IPS-15b (cell line): ENCODE measurements at regions not wholly inside any gene's neighbourhood (a gene's known extent, or its start where the extent isn't known, plus 50 kb on each side); places are given as distances from the start of the nearest gene placed in this dataset.

Source experiments
- H3K27me3 ChIP-seq: one replicate; pipeline ENCODE4 v1.6.1; 2013; ENCODE audit warnings: low read length; ENCODE audit not compliant: control insufficient read depth, insufficient read depth
- H3K36me3 ChIP-seq: one replicate; pipeline ENCODE4 v1.6.1; 2013; ENCODE audit warnings: low read length; ENCODE audit not compliant: control insufficient read depth, insufficient read depth
- H3K4me1 ChIP-seq: one replicate; pipeline ENCODE4 v1.6.1; 2013; ENCODE audit warnings: mild to moderate bottlenecking, low read length; ENCODE audit not compliant: control insufficient read depth, insufficient read depth
- H3K4me3 ChIP-seq: one replicate; pipeline ENCODE4 v1.5.1; 2013; ENCODE audit warnings: low read depth, low read length
- H3K9ac ChIP-seq: one replicate; pipeline ENCODE4 v1.6.1; 2013; ENCODE audit warnings: low read depth, mild to moderate bottlenecking, low read length
- H3K9me3 ChIP-seq: one replicate; pipeline ENCODE4 v1.6.1; 2013; ENCODE audit warnings: mild to moderate bottlenecking, low read length; ENCODE audit not compliant: control insufficient read depth, insufficient read depth

GRCh38 chr2:204225671-204226073, 289.1 kb downstream of the ICOS start:
- no peaks in the 10 kb centered on the region for H3K4me1 ChIP-seq
- H3K9me3 ChIP-seq = no peaks in the 10 kb centered on the region
- no peak overlapping the region for H3K9ac ChIP-seq
- no peaks in the 10 kb centered on the region for H3K36me3 ChIP-seq
- H3K27me3 ChIP-seq = peaks cover 47% of the 10 kb centered on the region
- H3K4me3 ChIP-seq = no peak overlapping the region

- no peak overlapping the region for H3K9ac ChIP-seq
- no peak overlapping the region for H3K4me3 ChIP-seq
- H3K9me3 ChIP-seq = no peaks in the 10 kb centered on the region
- H3K27me3 ChIP-seq = peaks cover 51% of the 10 kb centered on the region
- no peaks in the 10 kb centered on the region for H3K36me3 ChIP-seq
- H3K4me1 ChIP-seq = no peaks in the 10 kb centered on the region
Measured at GRCh38 chr2:204226305-204226880, 289.8 kb downstream of the ICOS start.

- H3K4me3 ChIP-seq = no peak overlapping the region
- H3K9me3 ChIP-seq = no peaks in the 10 kb centered on the region
- no peaks in the 10 kb centered on the region for H3K4me1 ChIP-seq
- no peaks in the 10 kb centered on the region for H3K36me3 ChIP-seq
- H3K27me3 ChIP-seq = peaks cover 59% of the 10 kb centered on the region
- no peak overlapping the region for H3K9ac ChIP-seq
Measured at GRCh38 chr2:204228169-204228886, 291.8 kb downstream of the ICOS start.

- Histone ChIP-seq H3K4me3 (no peak overlapping the region), H3K36me3 (no peaks in the 10 kb centered on the region), H3K27me3 (peaks cover 25% of the 10 kb centered on the region), H3K9me3 (no peaks in the 10 kb centered on the region), H3K9ac (no peak overlapping the region), H3K4me1 (no peaks in the 10 kb centered on the region)
Measured at GRCh38 chr2:204234248-204234647, 297.7 kb downstream of the ICOS start.

- H3K9me3 ChIP-seq = no peaks in the 10 kb centered on the region
- H3K27me3 ChIP-seq = peaks cover 20% of the 10 kb centered on the region
- H3K4me3 ChIP-seq = no peak overlapping the region
- H3K36me3 ChIP-seq = no peaks in the 10 kb centered on the region
- H3K9ac ChIP-seq = no peak overlapping the region
- H3K4me1 ChIP-seq = no peaks in the 10 kb centered on the region
Measured at GRCh38 chr2:204234879-204235278, 298.3 kb downstream of the ICOS start.

GRCh38 chr2:204237416-204237815, 300.9 kb downstream of the ICOS start:
- no peak overlapping the region for H3K9ac ChIP-seq
- peaks cover under 1% of the 10 kb centered on the region for H3K27me3 ChIP-seq
- H3K36me3 ChIP-seq = no peaks in the 10 kb centered on the region
- H3K4me3 ChIP-seq = no peak overlapping the region
- H3K9me3 ChIP-seq = no peaks in the 10 kb centered on the region
- H3K4me1 ChIP-seq = no peaks in the 10 kb centered on the region

- Histone ChIP-seq H3K4me3 (no peak overlapping the region), H3K36me3 (no peaks in the 10 kb centered on the region), H3K27me3 (no peaks in the 10 kb centered on the region), H3K9me3 (no peaks in the 10 kb centered on the region), H3K9ac (no peak overlapping the region), H3K4me1 (no peaks in the 10 kb centered on the region)
Measured at GRCh38 chr2:204239411-204240165, 303.0 kb downstream of the ICOS start.

GRCh38 chr2:204240961-204241360, 304.3 kb upstream of the PARD3B start:
- H3K9me3 ChIP-seq = no peaks in the 10 kb centered on the region
- no peak overlapping the region for H3K9ac ChIP-seq

GRCh38 chr2:204249437-204249836, 295.8 kb upstream of the PARD3B start:
- H3K4me3 ChIP-seq = no peak overlapping the region
- no peaks in the 10 kb centered on the region for H3K27me3 ChIP-seq
- H3K9me3 ChIP-seq = no peaks in the 10 kb centered on the region
- peaks cover 2% of the 10 kb centered on the region for H3K36me3 ChIP-seq
- no peaks in the 10 kb centered on the region for H3K4me1 ChIP-seq
- H3K9ac ChIP-seq = no peak overlapping the region

More at GRCh38 chr2:204240961-204241360, 304.3 kb upstream of the PARD3B start:
- Histone ChIP-seq H3K4me3 (no peak overlapping the region), H3K4me1 (no peaks in the 10 kb centered on the region), H3K36me3 (no peaks in the 10 kb centered on the region), H3K27me3 (no peaks in the 10 kb centered on the region)

GRCh38 chr2:204250692-204251091, 294.6 kb upstream of the PARD3B start:
- H3K4me1 ChIP-seq = no peaks in the 10 kb centered on the region
- H3K9me3 ChIP-seq = no peaks in the 10 kb centered on the region
- H3K9ac ChIP-seq = no peak overlapping the region
- no peaks in the 10 kb centered on the region for H3K27me3 ChIP-seq
- peaks cover 2% of the 10 kb centered on the region for H3K36me3 ChIP-seq
- H3K4me3 ChIP-seq = no peak overlapping the region

- H3K4me1 ChIP-seq = no peaks in the 10 kb centered on the region
- H3K9me3 ChIP-seq = no peaks in the 10 kb centered on the region
- no peak overlapping the region for H3K4me3 ChIP-seq
- no peaks in the 10 kb centered on the region for H3K27me3 ChIP-seq
- H3K36me3 ChIP-seq = peaks cover 2% of the 10 kb centered on the region
- no peak overlapping the region for H3K9ac ChIP-seq
Measured at GRCh38 chr2:204251158-204251997, 293.9 kb upstream of the PARD3B start.
